OCI-LY7 (cell line): ENCODE measurements at regions not wholly inside any gene's neighbourhood (a gene's known extent, or its start where the extent isn't known, plus 50 kb on each side); places are given as distances from the start of the nearest gene placed in this dataset.

ENCODE experiments used
- BruUV-seq: library from RNA; stranded (reverse); fragments of 400-500 nt; replicated peaks from 2 replicates; lab custom pipeline; 2021; lab: Mats Ljungman, UMichigan
- CTCF ChIA-PET: fragments of 300-600 bp; sonication (Branson Sonifier 250); formaldehyde crosslinking; loops from one replicate; lab custom pipeline; 2022; ENCODE audit warnings: antibody characterized with exemption; ENCODE audit not compliant: unreplicated experiment; lab: Charles Lee
- POLR2A ChIA-PET: fragments of 300-600 bp; sonication (Branson Sonifier 250); formaldehyde crosslinking; loops from one replicate; lab custom pipeline; 2022; ENCODE audit warnings: antibody characterized with exemption; lab: Charles Lee
- DNase-seq: peaks from one replicate; pipeline ENCODE4 v3.0.0-alpha.2; 2015; ENCODE audit warnings: low spot score
- H2AFZ ChIP-seq: fragments of 200-600 bp; sonication (generic), shearing (Covaris generic); 2 replicates; pipeline ENCODE4 v1.6.1; 2014; ENCODE audit warnings: mild to moderate bottlenecking, antibody characterized with exemption, low read length, moderate library complexity
- H3K27ac ChIP-seq: fragments of 200-600 bp; sonication (generic); 2 replicates; pipeline ENCODE4 v1.5.1; 2014; ENCODE audit warnings: mixed run types, low read depth, mild to moderate bottlenecking, moderate library complexity, low read length, inconsistent platforms; ENCODE audit not compliant: poor library complexity, severe bottlenecking
- H3K36me3 ChIP-seq: fragments of 200-600 bp; sonication (generic); 2 replicates; pipeline ENCODE4 v1.6.1; 2014; ENCODE audit warnings: mild to moderate bottlenecking, antibody characterized with exemption, low read length, moderate library complexity, mixed read lengths; ENCODE audit not compliant: insufficient read depth
- H3K4me1 ChIP-seq: fragments of 200-600 bp; sonication (generic); 2 replicates; pipeline ENCODE4 v1.5.1; 2014; ENCODE audit warnings: mild to moderate bottlenecking, low read length; ENCODE audit not compliant: insufficient read depth, poor library complexity, severe bottlenecking
- H3K4me2 ChIP-seq: fragments of 200-600 bp; sonication (generic); 2 replicates; pipeline ENCODE4 v1.6.1; 2014; ENCODE audit warnings: mild to moderate bottlenecking, low read length
- H3K4me3 ChIP-seq: fragments of 200-600 bp; sonication (generic); 2 replicates; pipeline ENCODE4 v1.5.1; 2014; ENCODE audit warnings: mild to moderate bottlenecking, low read depth, low read length; ENCODE audit not compliant: poor library complexity, severe bottlenecking
- H3K79me2 ChIP-seq: fragments of 200-600 bp; sonication (generic); 2 replicates; pipeline ENCODE4 v1.6.1; 2016; ENCODE audit warnings: low read depth, mild to moderate bottlenecking, low read length, moderate library complexity, mixed read lengths; ENCODE audit not compliant: insufficient read depth
- H3K9me2 ChIP-seq: fragments of 200-600 bp; sonication (generic); 2 replicates; pipeline ENCODE4 v1.6.1; 2016; ENCODE audit warnings: mild to moderate bottlenecking, low read length, mixed read lengths; ENCODE audit not compliant: insufficient read depth
- H3K9me3 ChIP-seq: fragments of 200-600 bp; sonication (generic); 2 replicates; pipeline ENCODE4 v1.6.1; 2014; ENCODE audit warnings: mild to moderate bottlenecking, mixed run types, low read length, mixed read lengths
- H4K20me1 ChIP-seq: fragments of 200-600 bp; sonication (generic); 2 replicates; pipeline ENCODE4 v1.6.1; 2014; ENCODE audit warnings: mild to moderate bottlenecking, antibody characterized with exemption, low read length, moderate library complexity, mixed read lengths; ENCODE audit not compliant: insufficient read depth
- CTCF ChIP-seq: fragments of 200-600 bp; sonication (generic); conservative IDR thresholded peaks from 2 replicates; pipeline ENCODE4 v1.5.1; 2014; ENCODE audit warnings: mild to moderate bottlenecking, antibody characterized with exemption, low read length, moderate library complexity, mixed read lengths
- EZH2phosphoT487 ChIP-seq: fragments of 200-600 bp; sonication (generic); IDR thresholded peaks from 2 replicates; pipeline ENCODE4 v1.6.1; 2018; ENCODE audit warnings: low read depth, borderline replicate concordance, mild to moderate bottlenecking, mixed run types, antibody characterized with exemption, low read length, moderate library complexity, mixed read lengths
- intact Hi-C: fragments of 100-400 bp; cut with micrococcal nuclease; formaldehyde crosslinking; loops from one replicate; pipeline ENCODE4 v1.10.0; 2022; ENCODE audit not compliant: unreplicated experiment

- no peak for DNase-seq
- Histone ChIP-seq H4K20me1 (no peaks in the 10 kb centered on the region), H2AFZ (no peak overlapping the region), H3K4me3 (no peak overlapping the region), H3K9me2 (no peaks in the 10 kb centered on the region), H3K4me1 (no peaks in the 10 kb centered on the region), H3K9me3 (no peaks in the 10 kb centered on the region), H3K36me3 (no peaks in the 10 kb centered on the region), H3K27ac (no peak overlapping the region), H3K79me2 (no peaks in the 10 kb centered on the region), H3K4me2 (no peak overlapping the region)
- BruUV-seq: no TSS peak
- TF ChIP-seq CTCF: no peak
- TF ChIP-seq EZH2phosphoT487: no peak
- ChIA-PET CTCF (no interaction called here), POLR2A (interaction anchor here (0.6 kb wide), 1 partner anchor 34 kb away, joined by 3 read pairs; no protein-coding TSS in a partner anchor)
- intact Hi-C loops: no loop called here
Observed at GRCh38 chr18:68220458-68220857, 494.4 kb downstream of the TMX3 start.

GRCh38 chr18:68219872-68220271, 495.0 kb downstream of the TMX3 start:
- DNase-seq: no peak
- H3K9me3 ChIP-seq: no peaks in the 10 kb centered on the region
- no peaks in the 10 kb centered on the region for H3K4me1 ChIP-seq
- no peak overlapping the region for H3K4me3 ChIP-seq
- TF ChIP-seq EZH2phosphoT487: no peak
- TF ChIP-seq CTCF: no peak
- no peak overlapping the region for H3K4me2 ChIP-seq
- BruUV-seq: no TSS peak
- no peak overlapping the region for H2AFZ ChIP-seq
- H4K20me1 ChIP-seq: no peaks in the 10 kb centered on the region
- no peaks in the 10 kb centered on the region for H3K9me2 ChIP-seq
- ChIA-PET CTCF (no interaction called here), POLR2A (interaction anchor here (0.6 kb wide), 1 partner anchor 35 kb away, joined by 3 read pairs; no protein-coding TSS in a partner anchor)
- H3K27ac ChIP-seq: no peak overlapping the region
- intact Hi-C loops: no loop called here
- H3K36me3 ChIP-seq: no peaks in the 10 kb centered on the region
- no peaks in the 10 kb centered on the region for H3K79me2 ChIP-seq

- Histone ChIP-seq H3K4me2 (no peak overlapping the region), H3K4me1 (no peaks in the 10 kb centered on the region), H3K27ac (no peak overlapping the region), H3K9me3 (no peaks in the 10 kb centered on the region), H4K20me1 (no peaks in the 10 kb centered on the region), H3K9me2 (no peaks in the 10 kb centered on the region), H3K79me2 (no peaks in the 10 kb centered on the region), H3K4me3 (no peak overlapping the region), H2AFZ (no peak overlapping the region), H3K36me3 (no peaks in the 10 kb centered on the region)
- intact Hi-C loops: no loop called here
- no peak for DNase-seq
- no TSS peak for BruUV-seq
- no peak for TF ChIP-seq EZH2phosphoT487
- no peak for TF ChIP-seq CTCF
- ChIA-PET CTCF (no interaction called here), POLR2A (no interaction called here)
Observed at GRCh38 chr18:68219274-68219673, 495.6 kb downstream of the TMX3 start.
